ENCODE measurements at regions not wholly inside any gene's neighbourhood (a gene's known extent, or its start where the extent isn't known, plus 50 kb on each side); places are given as distances from the start of the nearest gene placed in this dataset.

DNA sequence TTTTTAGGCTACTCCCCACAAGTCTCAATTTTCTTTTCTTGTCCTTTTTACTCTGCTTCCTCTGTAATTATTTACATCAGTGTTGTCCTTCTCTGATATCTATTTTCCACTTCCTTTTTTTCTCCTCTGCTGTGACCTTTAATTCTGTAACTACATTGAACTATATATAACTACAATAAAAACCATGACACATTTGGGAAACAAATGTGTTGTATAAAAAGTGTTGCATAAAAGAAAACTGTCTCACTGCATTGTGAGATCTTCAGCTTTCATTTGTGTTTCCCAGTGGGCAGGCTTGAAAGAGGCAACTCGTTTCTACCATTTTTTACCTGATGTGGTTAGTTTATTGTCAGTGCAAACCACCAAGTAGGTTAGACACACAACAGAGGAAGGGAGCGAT is 483.9 kb upstream of the NRP1 start:
- no peak overlapping the region for H4K8ac ChIP-seq (ENCODE audit: low read depth, low read length)
- no peak overlapping the region for H3K4me3 ChIP-seq (ENCODE audit: low read depth, low read length)
- no peak for DNase-seq
- no peak overlapping the region for H3K9ac ChIP-seq (ENCODE audit: low read length)
- no peak overlapping the region for H2BK120ac ChIP-seq (ENCODE audit: insufficient read depth, low read length, poor library complexity)
- H3K18ac ChIP-seq (ENCODE audit: low read length) = no peak overlapping the region
- no peaks in the 10 kb centered on the region for H3K79me1 ChIP-seq (ENCODE audit: low read length)
- no peak overlapping the region for H2BK5ac ChIP-seq (ENCODE audit: low read depth, low read length, poor library complexity)
- H4K12ac ChIP-seq (ENCODE audit: low read depth, low read length) = no peak overlapping the region
- no peak overlapping the region for H3K4me2 ChIP-seq (ENCODE audit: low read length)
- no peak overlapping the region for H2AFZ ChIP-seq (ENCODE audit: insufficient read depth, low read length, poor library complexity)
- no peak overlapping the region for H2AK5ac ChIP-seq (ENCODE audit: low read length)
- H2BK12ac ChIP-seq (ENCODE audit: low read length) = no peak overlapping the region
- no CpG with 5 or more reads among the region's 2 CpGs for WGBS (ENCODE audit: extremely low coverage, insufficient coverage, insufficient read length)
- H3K79me2 ChIP-seq (ENCODE audit: control insufficient read depth, insufficient read depth, low read length, poor library complexity) = no peaks in the 10 kb centered on the region
- no peaks in the 10 kb centered on the region for H3K36me3 ChIP-seq (ENCODE audit: control insufficient read depth in 1 of 2, insufficient read depth in 2 of 2, low read length in 2 of 2)
- no peak overlapping the region for H3K23ac ChIP-seq (ENCODE audit: low read length)
- no peak overlapping the region for H3K4ac ChIP-seq (ENCODE audit: low read depth, low read length)
- H3K4me1 ChIP-seq (ENCODE audit: control insufficient read depth in 1 of 2, insufficient read depth in 2 of 2, low read length in 2 of 2) = no peaks in the 10 kb centered on the region
- H4K91ac ChIP-seq (ENCODE audit: low read depth, low read length) = no peak overlapping the region
- H3K14ac ChIP-seq (ENCODE audit: low read length) = no peak overlapping the region
- H3K27ac ChIP-seq (ENCODE audit: low read depth, low read length) = no peak overlapping the region
- no peaks in the 10 kb centered on the region for H3K9me3 ChIP-seq (ENCODE audit: insufficient read depth, low read depth, low read length)
- no peaks in the 10 kb centered on the region for H3K27me3 ChIP-seq (ENCODE audit: insufficient read depth, low read length)

GRCh38 chr10:33817605-33818004 is 483.1 kb upstream of the NRP1 start:
- H3K79me1 ChIP-seq (ENCODE audit: low read length) = no peaks in the 10 kb centered on the region
- no peaks in the 10 kb centered on the region for H3K79me2 ChIP-seq (ENCODE audit: control insufficient read depth, insufficient read depth, low read length, poor library complexity)
- H4K8ac ChIP-seq (ENCODE audit: low read depth, low read length) = no peak overlapping the region
- H3K4ac ChIP-seq (ENCODE audit: low read depth, low read length) = no peak overlapping the region
- no CpG with 5 or more reads among the region's 3 CpGs for WGBS (ENCODE audit: extremely low coverage, insufficient coverage, insufficient read length)
- no peak overlapping the region for H3K9ac ChIP-seq (ENCODE audit: low read length)
- H2AFZ ChIP-seq (ENCODE audit: insufficient read depth, low read length, poor library complexity) = no peak overlapping the region
- DNase-seq = no peak
- H2BK12ac ChIP-seq (ENCODE audit: low read length) = no peak overlapping the region
- H3K27ac ChIP-seq (ENCODE audit: low read depth, low read length) = no peak overlapping the region
- no peak overlapping the region for H2AK5ac ChIP-seq (ENCODE audit: low read length)
- H3K36me3 ChIP-seq (ENCODE audit: control insufficient read depth in 1 of 2, insufficient read depth in 2 of 2, low read length in 2 of 2) = no peaks in the 10 kb centered on the region
- H3K23ac ChIP-seq (ENCODE audit: low read length) = no peak overlapping the region
- no peak overlapping the region for H2BK5ac ChIP-seq (ENCODE audit: low read depth, low read length, poor library complexity)
- no peak overlapping the region for H3K14ac ChIP-seq (ENCODE audit: low read length)
- no peak overlapping the region for H3K4me3 ChIP-seq (ENCODE audit: low read depth, low read length)
- H4K12ac ChIP-seq (ENCODE audit: low read depth, low read length) = no peak overlapping the region
- no peaks in the 10 kb centered on the region for H3K27me3 ChIP-seq (ENCODE audit: insufficient read depth, low read length)
- H3K9me3 ChIP-seq (ENCODE audit: insufficient read depth, low read depth, low read length) = no peaks in the 10 kb centered on the region
- H4K91ac ChIP-seq (ENCODE audit: low read depth, low read length) = no peak overlapping the region
- no peak overlapping the region for H3K18ac ChIP-seq (ENCODE audit: low read length)
- no peak overlapping the region for H3K4me2 ChIP-seq (ENCODE audit: low read length)
- H2BK120ac ChIP-seq (ENCODE audit: insufficient read depth, low read length, poor library complexity) = no peak overlapping the region
- H3K4me1 ChIP-seq (ENCODE audit: control insufficient read depth in 1 of 2, insufficient read depth in 2 of 2, low read length in 2 of 2) = no peaks in the 10 kb centered on the region

DNA sequence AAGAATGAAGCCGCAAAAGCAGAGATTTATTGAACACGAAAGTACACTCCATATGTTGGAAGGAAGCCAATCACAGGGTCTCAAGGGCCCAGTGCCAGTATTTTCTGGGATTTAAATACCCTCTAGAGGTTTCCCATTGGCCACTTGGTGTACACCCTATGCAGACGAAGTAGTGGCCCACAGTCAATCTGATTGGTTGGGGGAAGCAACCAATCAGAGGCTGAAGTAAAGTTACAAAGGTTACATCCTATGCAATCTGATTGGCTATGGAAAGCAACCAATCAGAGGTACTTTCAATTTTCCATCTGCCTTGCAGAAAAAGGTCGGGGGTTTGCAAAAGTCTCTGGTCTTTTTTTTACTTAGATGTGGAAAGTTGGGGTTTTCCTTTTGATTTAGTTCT is 481.3 kb upstream of the NRP1 start:
- H3K18ac ChIP-seq (ENCODE audit: low read length) = no peak overlapping the region
- H4K8ac ChIP-seq (ENCODE audit: low read depth, low read length) = no peak overlapping the region
- H2AK5ac ChIP-seq (ENCODE audit: low read length) = no peak overlapping the region
- H3K23ac ChIP-seq (ENCODE audit: low read length) = no peak overlapping the region
- H3K36me3 ChIP-seq (ENCODE audit: control insufficient read depth in 1 of 2, insufficient read depth in 2 of 2, low read length in 2 of 2) = no peaks in the 10 kb centered on the region
- no peak overlapping the region for H3K27ac ChIP-seq (ENCODE audit: low read depth, low read length)
- no peak for DNase-seq
- H2AFZ ChIP-seq (ENCODE audit: insufficient read depth, low read length, poor library complexity) = no peak overlapping the region
- H3K4ac ChIP-seq (ENCODE audit: low read depth, low read length) = no peak overlapping the region
- H3K79me1 ChIP-seq (ENCODE audit: low read length) = no peaks in the 10 kb centered on the region
- H2BK5ac ChIP-seq (ENCODE audit: low read depth, low read length, poor library complexity) = no peak overlapping the region
- H3K4me1 ChIP-seq (ENCODE audit: control insufficient read depth in 1 of 2, insufficient read depth in 2 of 2, low read length in 2 of 2) = no peaks in the 10 kb centered on the region
- no peak overlapping the region for H4K12ac ChIP-seq (ENCODE audit: low read depth, low read length)
- H3K27me3 ChIP-seq (ENCODE audit: insufficient read depth, low read length) = no peaks in the 10 kb centered on the region
- H3K14ac ChIP-seq (ENCODE audit: low read length) = no peak overlapping the region
- no peak overlapping the region for H3K4me3 ChIP-seq (ENCODE audit: low read depth, low read length)
- no peaks in the 10 kb centered on the region for H3K79me2 ChIP-seq (ENCODE audit: control insufficient read depth, insufficient read depth, low read length, poor library complexity)
- no peak overlapping the region for H2BK120ac ChIP-seq (ENCODE audit: insufficient read depth, low read length, poor library complexity)
- H4K91ac ChIP-seq (ENCODE audit: low read depth, low read length) = no peak overlapping the region
- no peak overlapping the region for H3K4me2 ChIP-seq (ENCODE audit: low read length)
- no peak overlapping the region for H2BK12ac ChIP-seq (ENCODE audit: low read length)
- WGBS (ENCODE audit: extremely low coverage, insufficient coverage, insufficient read length) = no CpG with 5 or more reads among the region's 4 CpGs
- H3K9me3 ChIP-seq (ENCODE audit: insufficient read depth, low read depth, low read length) = no peaks in the 10 kb centered on the region
- H3K9ac ChIP-seq (ENCODE audit: low read length) = no peak overlapping the region

GRCh38 chr10:33813871-33814270 is 479.4 kb upstream of the NRP1 start:
- H3K79me2 ChIP-seq (ENCODE audit: control insufficient read depth, insufficient read depth, low read length, poor library complexity) = no peaks in the 10 kb centered on the region
- DNase-seq = no peak
- no peak overlapping the region for H3K18ac ChIP-seq (ENCODE audit: low read length)
- H3K4me3 ChIP-seq (ENCODE audit: low read depth, low read length) = no peak overlapping the region
- no peak overlapping the region for H3K9ac ChIP-seq (ENCODE audit: low read length)
- H3K27ac ChIP-seq (ENCODE audit: low read depth, low read length) = no peak overlapping the region
- no peak overlapping the region for H2AFZ ChIP-seq (ENCODE audit: insufficient read depth, low read length, poor library complexity)
- H3K36me3 ChIP-seq (ENCODE audit: control insufficient read depth in 1 of 2, insufficient read depth in 2 of 2, low read length in 2 of 2) = no peaks in the 10 kb centered on the region
- no peak overlapping the region for H3K23ac ChIP-seq (ENCODE audit: low read length)
- H2BK5ac ChIP-seq (ENCODE audit: low read depth, low read length, poor library complexity) = no peak overlapping the region
- no peak overlapping the region for H3K4me2 ChIP-seq (ENCODE audit: low read length)
- WGBS (ENCODE audit: extremely low coverage, insufficient coverage, insufficient read length) = no CpG with 5 or more reads among the region's 3 CpGs
- H3K79me1 ChIP-seq (ENCODE audit: low read length) = no peaks in the 10 kb centered on the region
- H3K27me3 ChIP-seq (ENCODE audit: insufficient read depth, low read length) = no peaks in the 10 kb centered on the region
- H3K4ac ChIP-seq (ENCODE audit: low read depth, low read length) = no peak overlapping the region
- H4K91ac ChIP-seq (ENCODE audit: low read depth, low read length) = no peak overlapping the region
- no peaks in the 10 kb centered on the region for H3K4me1 ChIP-seq (ENCODE audit: control insufficient read depth in 1 of 2, insufficient read depth in 2 of 2, low read length in 2 of 2)
- H2BK120ac ChIP-seq (ENCODE audit: insufficient read depth, low read length, poor library complexity) = no peak overlapping the region
- H2AK5ac ChIP-seq (ENCODE audit: low read length) = no peak overlapping the region
- no peaks in the 10 kb centered on the region for H3K9me3 ChIP-seq (ENCODE audit: insufficient read depth, low read depth, low read length)
- no peak overlapping the region for H4K12ac ChIP-seq (ENCODE audit: low read depth, low read length)
- H4K8ac ChIP-seq (ENCODE audit: low read depth, low read length) = no peak overlapping the region
- no peak overlapping the region for H2BK12ac ChIP-seq (ENCODE audit: low read length)
- H3K14ac ChIP-seq (ENCODE audit: low read length) = no peak overlapping the region

All from trophoblast cell (in vitro differentiated cells and primary cell).